Spinal cord (tissue), 9 donors: ENCODE measurements at regions not wholly inside any gene's neighbourhood (a gene's known extent, or its start where the extent isn't known, plus 50 kb on each side); places are given as distances from the start of the nearest gene placed in this dataset.

Source experiments
- DNase-seq, 6 donors: peaks; one replicate each; pipeline versions ENCODE4 v3.0.0 to v3.0.0-alpha.2; 2013 to 2015; ENCODE audit warnings: low spot score in 6 of 6, low read depth in 4 of 6
- H3K27ac ChIP-seq: one replicate; pipeline ENCODE4 v1.5.1; 2013; ENCODE audit warnings: low read depth, low read length, control low read depth
- H3K27me3 ChIP-seq: one replicate; pipeline ENCODE4 v1.6.1; 2013; ENCODE audit warnings: low read length; ENCODE audit not compliant: control insufficient read depth, insufficient read depth
- H3K36me3 ChIP-seq: one replicate; pipeline ENCODE4 v1.6.1; 2013; ENCODE audit warnings: low read length; ENCODE audit not compliant: control insufficient read depth, insufficient read depth
- H3K4me1 ChIP-seq: one replicate; pipeline ENCODE4 v1.6.1; 2013; ENCODE audit warnings: low read length; ENCODE audit not compliant: control insufficient read depth, insufficient read depth
- H3K4me3 ChIP-seq: one replicate; pipeline ENCODE4 v1.5.1; 2013; ENCODE audit warnings: low read depth, low read length, control low read depth
- H3K9me3 ChIP-seq: one replicate; pipeline ENCODE4 v1.6.1; 2013; ENCODE audit warnings: low read length; ENCODE audit not compliant: control insufficient read depth, insufficient read depth
- WGBS: methylation state at CpG from one replicate; pipeline ENCODE4 v1.1.5; 2013; ENCODE audit warnings: missing lambda C conversion rate; ENCODE audit not compliant: insufficient coverage; 5-methylcytosine and 5-hydroxymethylcytosine counted together
- donor health status: healthy.

GRCh38 chr5:107232788-107233187 is 437.9 kb downstream of the EFNA5 start:
- WGBS: 80% methylated on average over 2 of the region's 4 CpGs
- Histone ChIP-seq H3K27ac (no peak overlapping the region), H3K36me3 (no peaks in the 10 kb centered on the region), H3K4me3 (no peak overlapping the region), H3K4me1 (no peaks in the 10 kb centered on the region), H3K27me3 (no peaks in the 10 kb centered on the region), H3K9me3 (no peaks in the 10 kb centered on the region)
- DNase-seq: no peak

GRCh38 chr5:107232293-107232692 is 438.4 kb downstream of the EFNA5 start:
- Histone ChIP-seq H3K27ac (no peak overlapping the region), H3K4me3 (no peak overlapping the region), H3K9me3 (no peaks in the 10 kb centered on the region), H3K36me3 (no peaks in the 10 kb centered on the region), H3K4me1 (no peaks in the 10 kb centered on the region), H3K27me3 (no peaks in the 10 kb centered on the region)
- no CpG with 5 or more reads among the region's 1 CpG for WGBS
- DNase-seq: no peak

GRCh38 chr5:107231191-107231590 is 439.5 kb downstream of the EFNA5 start:
- Histone ChIP-seq H3K4me3 (no peak overlapping the region), H3K4me1 (no peaks in the 10 kb centered on the region), H3K27me3 (no peaks in the 10 kb centered on the region), H3K27ac (no peak overlapping the region), H3K36me3 (no peaks in the 10 kb centered on the region), H3K9me3 (no peaks in the 10 kb centered on the region)
- no peak for DNase-seq
- no CpG with 5 or more reads among the region's 1 CpG for WGBS

GRCh38 chr5:107230367-107230766 is 440.4 kb downstream of the EFNA5 start:
- H3K4me3 ChIP-seq: no peak overlapping the region
- H3K9me3 ChIP-seq: no peaks in the 10 kb centered on the region
- H3K4me1 ChIP-seq: no peaks in the 10 kb centered on the region
- no peak overlapping the region for H3K27ac ChIP-seq
- no peaks in the 10 kb centered on the region for H3K36me3 ChIP-seq
- DNase-seq: no peak
- WGBS: 90% methylated on average over 3 of the region's 3 CpGs
- no peaks in the 10 kb centered on the region for H3K27me3 ChIP-seq

- Histone ChIP-seq H3K27ac (no peak overlapping the region), H3K36me3 (no peaks in the 10 kb centered on the region), H3K27me3 (no peaks in the 10 kb centered on the region), H3K4me3 (no peak overlapping the region), H3K4me1 (no peaks in the 10 kb centered on the region), H3K9me3 (no peaks in the 10 kb centered on the region)
- no CpG with 5 or more reads among the region's 2 CpGs for WGBS
- no peak for DNase-seq
Observed at GRCh38 chr5:107228226-107228625, 442.5 kb downstream of the EFNA5 start.

- Histone ChIP-seq H3K27me3 (no peaks in the 10 kb centered on the region), H3K36me3 (no peaks in the 10 kb centered on the region), H3K4me1 (no peaks in the 10 kb centered on the region), H3K27ac (no peak overlapping the region), H3K4me3 (no peak overlapping the region), H3K9me3 (no peaks in the 10 kb centered on the region)
- WGBS: no CpG with 5 or more reads among the region's 1 CpG
- no peak for DNase-seq
Observed at GRCh38 chr5:107224272-107224671, 446.5 kb downstream of the EFNA5 start.

GRCh38 chr5:107223066-107223465 is 447.7 kb downstream of the EFNA5 start:
- Histone ChIP-seq H3K27ac (no peak overlapping the region), H3K9me3 (no peaks in the 10 kb centered on the region), H3K4me3 (no peak overlapping the region), H3K27me3 (no peaks in the 10 kb centered on the region), H3K36me3 (no peaks in the 10 kb centered on the region), H3K4me1 (no peaks in the 10 kb centered on the region)
- no peak for DNase-seq
- WGBS: no CpG with 5 or more reads among the region's 2 CpGs

GRCh38 chr5:107219993-107220392 is 450.7 kb downstream of the EFNA5 start:
- WGBS: no CpG with 5 or more reads among the region's 1 CpG
- H3K36me3 ChIP-seq: no peaks in the 10 kb centered on the region
- no peaks in the 10 kb centered on the region for H3K27me3 ChIP-seq
- DNase-seq: no peak
- no peak overlapping the region for H3K27ac ChIP-seq
- H3K9me3 ChIP-seq: no peaks in the 10 kb centered on the region
- no peak overlapping the region for H3K4me3 ChIP-seq
- no peaks in the 10 kb centered on the region for H3K4me1 ChIP-seq

- H3K27ac ChIP-seq: no peak overlapping the region
- H3K36me3 ChIP-seq: no peaks in the 10 kb centered on the region
- no peaks in the 10 kb centered on the region for H3K27me3 ChIP-seq
- no peaks in the 10 kb centered on the region for H3K9me3 ChIP-seq
- H3K4me1 ChIP-seq: no peaks in the 10 kb centered on the region
- no peak overlapping the region for H3K4me3 ChIP-seq
- WGBS: no CpG with 5 or more reads among the region's 1 CpG
- no peak for DNase-seq
Observed at GRCh38 chr5:107218457-107219193, 452.1 kb downstream of the EFNA5 start.

GRCh38 chr5:107217721-107218130 is 453.0 kb downstream of the EFNA5 start:
- H3K27ac ChIP-seq: no peak overlapping the region
- WGBS: 25% methylated on average over 3 of the region's 3 CpGs

More at GRCh38 chr5:107217721-107218130, 453.0 kb downstream of the EFNA5 start:
- Histone ChIP-seq H3K27me3 (no peaks in the 10 kb centered on the region), H3K9me3 (no peaks in the 10 kb centered on the region), H3K36me3 (no peaks in the 10 kb centered on the region), H3K4me1 (no peaks in the 10 kb centered on the region), H3K4me3 (no peak overlapping the region)
- peak in 5 of 6 donors; percentile 9 to 80 (median 23) for DNase-seq
